Muscle layer of colon (tissue), 2 donors: ENCODE measurements at regions not wholly inside any gene's neighbourhood (a gene's known extent, or its start where the extent isn't known, plus 50 kb on each side); places are given as distances from the start of the nearest gene placed in this dataset.

ENCODE experiments used
- H3K27ac ChIP-seq: one replicate; pipeline ENCODE4 v1.7.0; 2013; ENCODE audit warnings: low read depth, mild to moderate bottlenecking, low read length, moderate library complexity
- H3K27me3 ChIP-seq, 2 donors: one replicate each; pipeline ENCODE4 v1.7.0; 2013; ENCODE audit warnings: low read length in 2 of 2, mild to moderate bottlenecking in 2 of 2; ENCODE audit not compliant: insufficient read depth in 2 of 2, control insufficient read depth in 1 of 2
- H3K36me3 ChIP-seq: one replicate; pipeline ENCODE4 v1.7.0; 2013; ENCODE audit warnings: mild to moderate bottlenecking, low read length; ENCODE audit not compliant: insufficient read depth
- H3K4me1 ChIP-seq: one replicate; pipeline ENCODE4 v1.7.0; 2013; ENCODE audit warnings: mild to moderate bottlenecking, low read length; ENCODE audit not compliant: insufficient read depth
- H3K4me3 ChIP-seq, 2 donors: one replicate each; pipeline ENCODE4 v1.7.0; 2013; ENCODE audit warnings: low read length in 2 of 2, low read depth in 1 of 2, mild to moderate bottlenecking in 1 of 2, moderate library complexity in 1 of 2
- H3K9ac ChIP-seq: one replicate; pipeline ENCODE4 v1.7.0; 2013; ENCODE audit warnings: low read length
- H3K9me3 ChIP-seq: one replicate; pipeline ENCODE4 v1.7.0; 2013; ENCODE audit warnings: mild to moderate bottlenecking, low read length
- donor health status: abdominal sarcoma.
- donor health status: Adenocarcinoma of cecum.

DNA sequence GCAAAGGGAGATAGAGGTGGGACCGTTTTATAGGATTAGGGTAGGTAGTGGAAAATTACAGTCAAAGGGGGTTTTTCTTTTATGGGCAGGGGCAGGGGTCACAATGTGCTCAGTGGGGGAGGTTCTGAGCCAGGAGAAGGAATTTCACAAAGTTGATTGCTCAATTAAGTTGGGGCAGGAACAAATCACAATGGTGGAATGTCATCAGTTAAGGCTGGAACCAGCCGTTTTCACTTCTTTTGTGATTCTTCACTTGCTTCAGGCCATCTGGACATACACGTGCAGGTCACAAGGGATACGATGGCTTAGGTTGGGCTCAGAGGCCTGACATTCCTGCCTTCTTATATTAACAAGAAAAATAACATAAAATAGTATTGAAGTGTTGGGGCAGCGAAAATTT is 453.8 kb downstream of the VGLL3 start:
- Histone ChIP-seq H3K9me3 (no peaks in the 10 kb centered on the region), H3K36me3 (no peaks in the 10 kb centered on the region), H3K27me3 (no peaks in the 10 kb centered on the region), H3K4me1 (no peaks in the 10 kb centered on the region), H3K4me3 (no peak overlapping the region), H3K9ac (no peak overlapping the region), H3K27ac (no peak overlapping the region)

GRCh38 chr3:86519819-86520218 is 471.1 kb downstream of the VGLL3 start:
- Histone ChIP-seq H3K4me3 (no peak overlapping the region), H3K4me1 (no peaks in the 10 kb centered on the region), H3K27ac (no peak overlapping the region), H3K9ac (no peak overlapping the region), H3K36me3 (no peaks in the 10 kb centered on the region), H3K27me3 (no peaks in the 10 kb centered on the region), H3K9me3 (no peaks in the 10 kb centered on the region)

DNA sequence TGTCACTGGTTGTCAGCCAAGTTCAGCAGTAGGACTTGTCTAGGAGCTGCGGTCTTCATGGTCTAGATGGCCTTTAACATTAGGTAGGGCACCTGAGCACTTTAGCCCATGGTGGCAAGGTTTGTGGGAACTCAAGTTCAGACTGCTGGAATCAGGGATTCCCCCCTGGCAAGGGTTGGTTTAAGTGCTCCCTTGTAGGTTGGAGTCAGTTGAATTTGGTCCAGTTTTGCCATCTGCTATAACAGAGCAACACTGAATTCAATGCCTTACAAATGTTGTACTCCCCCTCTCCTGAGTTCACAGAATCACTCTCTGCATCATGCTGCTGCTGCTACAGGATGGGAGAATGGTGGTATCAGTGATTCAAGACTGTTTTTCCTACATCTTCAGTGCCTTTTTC is 509.3 kb downstream of the VGLL3 start:
- no peaks in the 10 kb centered on the region for H3K4me1 ChIP-seq
- no peaks in the 10 kb centered on the region for H3K36me3 ChIP-seq
- H3K27me3 ChIP-seq, result no peaks in the 10 kb centered on the region
- no peak overlapping the region for H3K27ac ChIP-seq
- H3K4me3 ChIP-seq, result no peak overlapping the region
- no peaks in the 10 kb centered on the region for H3K9me3 ChIP-seq
- H3K9ac ChIP-seq, result no peak overlapping the region

GRCh38 chr3:86481031-86481430 is 509.9 kb downstream of the VGLL3 start:
- Histone ChIP-seq H3K36me3 (no peaks in the 10 kb centered on the region), H3K9ac (no peak overlapping the region), H3K9me3 (no peaks in the 10 kb centered on the region), H3K4me1 (no peaks in the 10 kb centered on the region), H3K4me3 (no peak overlapping the region), H3K27me3 (no peaks in the 10 kb centered on the region), H3K27ac (no peak overlapping the region)

DNA sequence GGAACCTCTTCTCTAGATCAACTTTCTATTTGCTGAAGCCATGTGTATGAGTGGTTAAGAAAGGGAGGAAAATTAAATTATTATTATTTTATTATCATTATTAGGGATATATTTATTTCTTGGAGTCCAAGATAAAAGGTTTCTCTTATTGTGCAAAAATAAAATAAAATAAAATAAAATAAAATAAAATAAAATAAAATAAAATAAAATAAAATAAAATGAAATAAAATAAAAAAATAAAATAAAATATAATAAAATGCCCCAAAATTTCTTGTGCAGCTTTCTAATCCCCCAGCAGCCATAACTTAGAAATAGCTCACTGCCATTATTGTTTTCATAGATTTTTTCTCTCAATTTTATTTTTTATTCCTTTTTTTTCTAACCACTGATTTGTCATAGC is 526.8 kb downstream of the VGLL3 start:
- Histone ChIP-seq H3K36me3 (no peaks in the 10 kb centered on the region), H3K9me3 (no peaks in the 10 kb centered on the region), H3K4me3 (no peak overlapping the region), H3K4me1 (no peaks in the 10 kb centered on the region), H3K27ac (no peak overlapping the region), H3K27me3 (no peaks in the 10 kb centered on the region), H3K9ac (no peak overlapping the region)

DNA sequence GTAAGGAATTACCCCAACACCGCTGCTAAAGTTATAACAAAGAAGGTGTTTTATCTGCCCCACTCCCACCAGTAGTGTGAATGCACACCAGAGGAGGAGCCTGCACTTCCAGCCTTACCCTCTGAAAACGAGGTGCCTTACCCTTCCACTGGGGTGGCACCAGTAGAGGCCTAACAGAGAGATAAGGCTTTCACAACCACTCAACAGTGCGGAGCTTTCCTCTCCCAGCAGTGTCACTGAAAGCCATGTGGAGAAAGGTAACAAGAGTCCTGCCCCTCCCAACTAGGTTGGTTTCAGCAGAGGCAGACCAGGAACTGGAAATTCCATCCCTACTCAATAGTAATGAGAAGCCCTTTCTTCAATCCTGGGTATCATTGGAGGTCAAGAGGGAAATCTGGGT is 539.2 kb downstream of the VGLL3 start:
- no peaks in the 10 kb centered on the region for H3K4me1 ChIP-seq
- H3K27ac ChIP-seq, result no peak overlapping the region
- no peaks in the 10 kb centered on the region for H3K27me3 ChIP-seq
- no peaks in the 10 kb centered on the region for H3K36me3 ChIP-seq
- H3K9me3 ChIP-seq, result no peaks in the 10 kb centered on the region
- H3K9ac ChIP-seq, result no peak overlapping the region
- H3K4me3 ChIP-seq, result no peak overlapping the region

GRCh38 chr3:86438544-86438943 is 552.4 kb downstream of the VGLL3 start:
- Histone ChIP-seq H3K9me3 (no peaks in the 10 kb centered on the region), H3K27ac (no peak overlapping the region), H3K4me1 (no peaks in the 10 kb centered on the region), H3K9ac (no peak overlapping the region), H3K4me3 (no peak overlapping the region), H3K27me3 (no peaks in the 10 kb centered on the region), H3K36me3 (no peaks in the 10 kb centered on the region)

DNA sequence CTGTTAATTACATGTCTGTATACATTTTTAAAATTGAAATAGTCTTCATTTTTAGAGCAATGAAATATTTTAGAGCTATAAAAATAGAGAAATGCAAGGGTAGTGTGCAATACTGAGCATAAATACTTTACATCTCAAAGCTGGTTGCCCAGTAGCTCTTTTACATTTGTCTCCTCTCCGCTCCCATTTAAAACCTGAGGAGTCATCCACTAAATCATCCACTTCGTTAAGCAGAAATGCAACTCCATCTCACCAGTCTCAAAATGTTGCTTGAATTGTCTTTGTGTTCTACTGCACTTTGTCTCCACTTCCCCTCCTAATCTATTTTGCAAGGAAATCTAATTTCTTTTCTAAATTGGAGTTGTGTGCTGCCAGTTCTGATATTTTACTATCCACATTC is 563.6 kb downstream of the VGLL3 start:
- H3K9me3 ChIP-seq, result no peaks in the 10 kb centered on the region
- H3K36me3 ChIP-seq, result no peaks in the 10 kb centered on the region
- H3K4me1 ChIP-seq, result no peaks in the 10 kb centered on the region
- H3K27me3 ChIP-seq, result no peaks in the 10 kb centered on the region
- no peak overlapping the region for H3K27ac ChIP-seq
- H3K9ac ChIP-seq, result no peak overlapping the region
- H3K4me3 ChIP-seq, result no peak overlapping the region

DNA sequence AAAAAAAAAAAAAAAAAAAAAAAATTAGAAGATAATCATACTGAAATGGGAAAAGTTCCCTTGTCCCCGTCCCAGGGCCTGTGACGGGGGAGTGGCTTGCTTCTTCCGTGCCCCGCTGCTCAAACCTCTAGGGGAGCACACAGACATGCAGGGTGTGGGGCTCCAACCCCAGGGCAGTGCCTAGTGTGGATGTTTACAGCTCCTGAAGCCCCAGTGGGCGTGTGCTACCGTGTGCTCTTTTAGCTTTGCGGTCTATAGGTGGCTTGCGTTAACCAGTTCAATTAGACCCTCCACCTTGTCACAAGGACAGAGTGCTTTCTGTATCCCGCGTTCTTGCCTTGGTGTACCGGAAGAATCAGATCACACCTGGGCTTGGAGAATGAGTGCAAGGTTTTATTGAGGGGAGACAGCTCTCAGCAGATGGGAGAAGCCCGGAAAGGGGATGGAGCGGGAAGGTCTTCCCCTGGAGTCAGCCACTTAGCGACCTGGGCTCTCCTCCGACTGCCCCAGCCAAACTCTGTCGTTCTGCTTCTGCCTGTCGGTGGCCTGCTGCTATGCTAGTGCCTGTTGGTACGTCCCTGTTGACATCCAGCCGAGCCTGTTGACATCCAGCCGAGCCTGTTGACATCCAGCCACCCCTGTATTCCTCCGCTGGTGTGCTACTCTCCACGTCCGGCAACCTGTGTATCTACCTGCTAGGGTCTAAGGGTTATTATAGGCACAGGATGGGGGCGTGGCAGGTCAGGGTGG is 569.8 kb downstream of the VGLL3 start:
- no peak overlapping the region for H3K4me3 ChIP-seq
- H3K4me1 ChIP-seq, result no peaks in the 10 kb centered on the region
- H3K27ac ChIP-seq, result no peak overlapping the region
- H3K27me3 ChIP-seq, result no peaks in the 10 kb centered on the region
- no peak overlapping the region for H3K9ac ChIP-seq
- no peaks in the 10 kb centered on the region for H3K9me3 ChIP-seq
- H3K36me3 ChIP-seq, result no peaks in the 10 kb centered on the region

- no peaks in the 10 kb centered on the region for H3K36me3 ChIP-seq
- H3K27me3 ChIP-seq, result no peaks in the 10 kb centered on the region
- no peak overlapping the region for H3K27ac ChIP-seq
- no peaks in the 10 kb centered on the region for H3K9me3 ChIP-seq
- H3K4me1 ChIP-seq, result no peaks in the 10 kb centered on the region
- H3K4me3 ChIP-seq, result no peak overlapping the region
- no peak overlapping the region for H3K9ac ChIP-seq
These were observed 572.1 kb downstream of the VGLL3 start for GRCh38 chr3:86418861-86419260.

DNA sequence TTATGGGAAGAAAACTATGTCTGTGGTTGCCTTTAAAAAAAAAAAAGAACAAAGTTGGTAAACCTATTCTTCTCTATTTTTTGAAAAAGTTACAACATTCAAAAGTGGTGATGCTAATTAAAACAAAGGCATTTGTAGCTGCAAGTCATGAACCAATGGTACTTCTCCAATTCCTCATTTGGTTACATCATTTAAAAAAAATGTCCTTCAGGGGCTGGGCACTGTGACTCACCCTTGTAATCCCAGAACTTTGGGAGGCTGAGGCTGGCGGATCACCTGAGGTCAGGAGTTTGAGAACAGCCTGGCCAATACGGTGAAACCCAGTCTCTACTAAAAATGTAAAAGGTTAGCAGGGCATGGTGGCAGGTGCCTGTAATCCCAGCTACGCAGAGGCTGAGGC is 574.6 kb downstream of the VGLL3 start:
- H3K27me3 ChIP-seq, result no peaks in the 10 kb centered on the region
- H3K9ac ChIP-seq, result no peak overlapping the region
- no peak overlapping the region for H3K4me3 ChIP-seq
- H3K27ac ChIP-seq, result no peak overlapping the region
- no peaks in the 10 kb centered on the region for H3K9me3 ChIP-seq
- no peaks in the 10 kb centered on the region for H3K4me1 ChIP-seq
- H3K36me3 ChIP-seq, result no peaks in the 10 kb centered on the region

- H3K27me3 ChIP-seq, result no peaks in the 10 kb centered on the region
- no peak overlapping the region for H3K27ac ChIP-seq
- H3K9ac ChIP-seq, result no peak overlapping the region
- H3K9me3 ChIP-seq, result no peaks in the 10 kb centered on the region
- H3K4me1 ChIP-seq, result no peaks in the 10 kb centered on the region
- H3K36me3 ChIP-seq, result no peaks in the 10 kb centered on the region
- H3K4me3 ChIP-seq, result no peak overlapping the region
These were observed 577.3 kb downstream of the VGLL3 start for GRCh38 chr3:86413645-86414044.
